Colon (tissue), 2 donors: ENCODE measurements at regions not wholly inside any gene's neighbourhood (a gene's known extent, or its start where the extent isn't known, plus 50 kb on each side); places are given as distances from the start of the nearest gene placed in this dataset.
A peak's percentile ranks its signal among the peaks of the same experiment; 100 is the strongest.

ENCODE experiments used
- FAIRE-seq: peaks from 2 replicates; lab custom pipeline; 2012; peaks lifted over from hg19 to GRCh38; lab: Jason Lieb, UNC
- donor health status: control.
- donor health status: control.

- no peak for FAIRE-seq
These were observed 1931.9 kb downstream of the TP53TG3F start for GRCh38 chr16:35391328-35391727.

DNA sequence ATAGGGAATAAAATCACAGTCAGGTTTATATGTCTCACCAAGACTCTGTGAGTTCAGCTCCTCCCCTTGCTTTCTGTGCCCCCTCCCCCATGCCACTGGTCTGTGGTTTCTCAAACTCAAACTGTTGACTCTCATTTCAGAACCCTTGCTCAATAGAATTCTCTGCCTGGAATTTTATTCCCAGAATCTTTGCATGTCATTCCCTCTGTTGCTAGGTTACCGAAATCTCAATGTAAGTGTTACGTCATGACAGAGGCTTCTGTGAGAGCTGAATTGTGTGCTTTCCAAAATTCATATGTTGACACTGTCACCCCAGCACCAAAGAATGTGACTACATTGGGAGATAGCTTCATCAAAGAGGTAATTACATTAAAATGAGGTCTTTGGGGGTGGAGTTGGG is 1938.8 kb downstream of the TP53TG3F start:
- no peak for FAIRE-seq

DNA sequence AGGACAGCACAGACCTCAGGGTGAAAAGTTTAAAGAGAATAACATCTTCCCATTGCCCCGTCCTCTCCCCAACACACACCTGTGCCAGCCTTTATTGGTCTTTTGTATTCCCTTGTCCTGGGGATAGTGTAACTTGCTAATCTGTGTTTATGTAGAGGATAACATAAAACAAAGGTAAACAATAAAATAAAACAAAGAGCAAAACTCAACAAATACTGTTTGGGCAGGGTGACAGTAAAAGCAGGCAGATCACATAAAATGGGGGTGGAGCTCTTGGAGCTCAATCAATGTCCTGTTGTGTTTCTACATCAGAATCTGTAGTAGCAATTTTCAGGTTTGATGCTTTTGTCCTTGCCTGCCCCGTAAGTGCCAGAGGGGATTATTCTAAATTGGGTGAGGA is 1939.7 kb downstream of the TP53TG3F start:
- FAIRE-seq: no peak

DNA sequence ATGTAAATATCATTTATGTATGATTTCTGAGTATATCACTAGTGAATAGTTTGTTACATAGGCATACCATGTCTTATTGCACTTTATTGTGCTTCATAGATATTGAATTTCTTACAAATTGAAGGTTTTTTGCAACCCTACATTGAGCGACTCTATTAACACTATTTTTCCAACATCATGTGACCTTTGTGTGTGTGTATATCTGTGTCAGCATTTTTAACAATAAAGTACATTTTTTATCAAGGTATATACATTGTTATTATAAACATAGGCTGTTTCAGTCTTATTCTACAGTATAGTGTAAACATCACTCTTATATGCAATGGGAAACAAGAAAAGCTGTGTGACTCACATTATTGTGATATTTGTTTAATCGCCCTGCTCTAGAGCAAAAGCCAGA is 1944.9 kb downstream of the TP53TG3F start:
- no peak for FAIRE-seq

GRCh38 chr16:35405526-35405925 is 1946.1 kb downstream of the TP53TG3F start:
- no peak for FAIRE-seq

DNA sequence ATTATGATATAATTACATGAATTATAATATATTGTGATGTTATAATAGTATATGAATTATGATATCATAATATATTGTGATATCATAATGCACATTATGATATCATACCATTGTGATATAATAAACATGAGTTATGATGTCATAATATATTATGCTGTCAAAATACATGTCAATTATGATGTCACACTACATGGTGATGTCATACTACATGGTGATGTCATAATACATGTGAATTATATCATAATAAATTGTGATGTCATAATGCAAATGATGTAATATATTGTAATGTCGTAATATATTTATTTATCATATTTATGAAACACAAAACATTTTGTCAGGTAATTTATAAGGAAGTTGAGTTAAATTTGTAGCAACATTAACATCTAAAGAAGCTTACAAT is 1950.1 kb downstream of the TP53TG3F start:
- peak; percentile 68 for FAIRE-seq

DNA sequence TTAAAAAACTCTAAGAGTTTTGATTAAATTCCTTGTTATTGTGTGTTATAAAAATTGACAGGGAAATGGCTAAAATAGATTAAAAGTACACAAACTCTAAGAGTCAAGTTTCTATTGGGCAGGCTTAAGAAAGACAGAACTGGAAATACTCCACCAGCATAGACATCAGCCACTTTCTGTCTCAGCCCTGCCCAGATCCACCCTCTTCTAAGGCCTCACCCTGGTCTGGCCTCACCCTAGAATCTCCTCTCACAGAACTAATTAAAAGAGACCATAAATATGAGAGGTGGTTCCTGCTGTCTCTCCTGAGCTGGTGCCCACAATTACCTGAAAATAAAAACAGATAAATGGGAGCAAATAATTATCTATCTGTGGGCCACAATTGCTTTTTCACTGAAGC is 1951.0 kb downstream of the TP53TG3F start:
- no peak for FAIRE-seq

DNA sequence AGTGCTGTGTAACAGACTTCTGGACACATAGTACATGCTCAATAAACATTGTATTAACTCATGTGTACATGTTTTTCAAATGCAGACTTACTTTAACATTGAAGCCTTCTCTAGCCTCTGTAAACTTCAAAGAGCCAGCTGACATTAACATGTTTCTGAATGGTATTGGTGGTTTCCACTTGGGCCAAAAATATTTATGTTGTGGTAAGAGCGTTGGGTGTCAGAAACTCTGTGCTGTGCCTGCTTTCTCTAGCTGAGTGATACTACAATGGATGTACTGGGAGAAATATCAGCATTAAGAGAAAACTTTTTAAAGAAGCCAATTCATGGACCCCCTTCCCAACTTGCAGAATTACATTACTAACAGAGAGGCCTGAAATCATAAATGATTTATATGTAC is 1951.7 kb downstream of the TP53TG3F start:
- FAIRE-seq: no peak

GRCh38 chr16:35414139-35414538 is 1954.7 kb downstream of the TP53TG3F start:
- no peak for FAIRE-seq

DNA sequence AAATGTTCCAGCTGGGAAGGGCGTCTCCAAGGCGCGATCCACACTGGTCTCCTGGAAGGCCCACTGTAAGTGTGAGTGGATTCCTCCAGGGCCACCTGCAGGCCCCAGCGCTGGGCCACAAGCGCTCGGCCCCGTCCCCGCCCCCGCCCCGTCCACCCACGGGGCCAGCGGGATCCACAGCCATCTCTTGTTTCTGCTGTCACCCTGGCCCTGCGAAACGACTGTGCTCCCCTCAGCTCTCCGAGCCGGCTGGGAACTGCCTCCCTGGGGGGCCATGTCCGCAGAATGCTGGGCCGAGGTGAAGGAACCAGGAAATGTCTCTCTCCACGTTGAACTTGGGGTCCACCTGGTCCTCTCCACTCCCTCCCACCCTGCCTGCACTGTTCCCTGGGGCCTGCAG is 1955.2 kb downstream of the TP53TG3F start:
- FAIRE-seq: no peak

DNA sequence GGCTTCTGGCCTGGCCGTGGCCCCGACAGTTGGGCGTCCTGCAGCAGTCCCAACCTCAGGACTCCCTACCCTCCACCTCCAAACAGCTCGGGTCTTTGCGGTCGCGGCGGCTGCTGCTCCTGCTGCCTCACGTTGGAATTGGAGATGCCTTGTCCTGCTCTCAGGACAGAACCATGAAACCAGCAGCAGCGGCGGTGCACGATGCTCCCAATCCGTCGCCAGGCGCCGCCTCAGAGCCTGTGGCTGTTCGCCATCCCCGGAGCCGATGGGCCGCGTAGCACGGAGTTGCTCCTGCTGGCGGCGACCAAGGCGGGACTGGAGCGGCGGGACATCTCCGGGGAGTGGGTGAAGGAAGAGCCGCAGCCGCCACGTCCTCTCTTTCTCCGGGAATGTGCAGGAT is 1965.9 kb downstream of the TP53TG3F start:
- no peak for FAIRE-seq

- FAIRE-seq: no peak
These were observed 1972.6 kb downstream of the TP53TG3F start for GRCh38 chr16:35431829-35432663.

GRCh38 chr16:35440875-35441274 is 1981.5 kb downstream of the TP53TG3F start:
- FAIRE-seq: no peak

GRCh38 chr16:35447010-35447558 is 1987.7 kb downstream of the TP53TG3F start:
- FAIRE-seq: no peak

- FAIRE-seq: no peak
These were observed 1990.3 kb downstream of the TP53TG3F start for GRCh38 chr16:35449663-35450062.

DNA sequence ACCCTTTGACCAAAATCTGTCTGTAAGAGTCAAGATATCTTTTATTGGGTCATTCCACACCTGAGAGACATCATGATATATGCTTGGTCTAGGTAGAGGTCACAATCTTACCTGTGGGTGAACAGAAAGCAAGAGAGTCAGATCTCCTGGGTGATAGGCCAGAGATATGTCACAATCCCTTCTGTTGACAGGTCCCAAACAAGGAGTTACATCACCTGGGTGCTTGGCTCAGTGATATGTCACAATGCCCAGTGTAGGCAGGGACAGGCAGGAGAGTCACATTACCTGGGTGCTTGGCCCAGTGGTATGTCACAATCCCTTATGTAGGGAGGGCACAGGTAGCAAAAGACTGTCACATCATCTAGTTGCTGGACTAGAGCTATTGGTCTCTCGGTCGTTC is 1991.2 kb downstream of the TP53TG3F start:
- no peak for FAIRE-seq

DNA sequence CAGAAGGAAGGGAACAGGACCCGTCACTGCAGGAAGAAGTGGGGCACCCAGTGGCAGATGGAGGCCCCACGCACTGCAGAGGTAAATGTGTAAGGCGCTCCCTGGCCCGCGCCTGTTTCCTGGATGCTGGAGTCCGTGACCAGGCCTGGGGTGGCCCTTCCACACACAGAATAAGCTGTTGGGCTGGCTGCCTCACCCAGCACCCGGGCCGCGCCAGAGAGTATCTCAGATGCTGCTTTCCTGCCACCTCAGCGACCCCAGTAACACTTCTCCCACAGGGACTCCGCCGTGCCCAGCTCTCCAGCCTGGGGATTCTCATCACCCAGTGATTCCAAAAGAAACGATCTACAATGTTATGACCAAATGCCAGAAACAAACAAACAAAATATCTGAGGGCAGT is 1993.1 kb downstream of the TP53TG3F start:
- no peak for FAIRE-seq

DNA sequence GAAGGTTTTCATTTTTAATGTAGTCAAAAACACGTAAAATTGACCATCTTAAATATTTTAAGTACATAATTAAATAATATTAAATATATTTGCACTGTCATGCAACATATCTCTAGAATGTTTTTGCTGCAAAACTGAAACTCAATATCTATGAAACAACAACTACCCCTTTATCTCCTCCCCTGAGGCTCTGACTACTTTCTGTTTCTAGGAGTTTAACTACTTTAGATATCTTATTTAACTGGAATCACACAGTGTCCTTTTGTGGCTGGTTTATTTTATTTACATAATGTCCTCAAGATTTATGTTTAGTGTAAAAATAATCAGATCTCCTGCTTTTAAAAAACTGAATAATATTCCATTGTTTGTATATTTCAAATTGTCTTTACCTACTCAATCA is 2003.9 kb downstream of the TP53TG3F start:
- FAIRE-seq: no peak

- FAIRE-seq: no peak
These were observed 2020.9 kb downstream of the TP53TG3F start for GRCh38 chr16:35480361-35480760.

GRCh38 chr16:35480988-35481387 is 2021.6 kb downstream of the TP53TG3F start:
- no peak for FAIRE-seq

- no peak for FAIRE-seq
These were observed 2026.5 kb downstream of the TP53TG3F start for GRCh38 chr16:35485915-35486314.

DNA sequence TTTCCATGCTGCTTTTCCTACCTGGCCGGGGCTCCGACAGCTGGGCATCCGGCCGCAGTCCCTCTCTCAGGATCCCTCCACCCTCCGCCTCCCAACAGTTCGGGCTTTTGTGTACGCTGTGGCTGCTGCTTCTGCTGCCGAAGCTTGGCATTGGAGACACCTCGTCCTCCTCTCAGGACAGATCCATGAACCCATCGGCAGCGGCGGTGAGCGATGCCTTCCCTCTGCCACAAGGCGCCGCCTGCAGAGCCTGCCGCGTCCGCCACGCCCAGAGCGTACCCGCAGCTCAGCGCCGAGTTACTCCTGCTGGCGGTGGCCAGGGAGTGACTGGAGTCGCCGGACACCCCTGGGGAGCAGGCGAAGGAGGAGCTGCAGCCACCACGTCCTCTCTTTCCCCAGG is 2032.8 kb downstream of the TP53TG3F start:
- no peak for FAIRE-seq

GRCh38 chr16:35497399-35497798 is 2038.0 kb downstream of the TP53TG3F start:
- no peak for FAIRE-seq
